ENCODE measurements at regions not wholly inside any gene's neighbourhood (a gene's known extent, or its start where the extent isn't known, plus 50 kb on each side); places are given as distances from the start of the nearest gene placed in this dataset.

DNA sequence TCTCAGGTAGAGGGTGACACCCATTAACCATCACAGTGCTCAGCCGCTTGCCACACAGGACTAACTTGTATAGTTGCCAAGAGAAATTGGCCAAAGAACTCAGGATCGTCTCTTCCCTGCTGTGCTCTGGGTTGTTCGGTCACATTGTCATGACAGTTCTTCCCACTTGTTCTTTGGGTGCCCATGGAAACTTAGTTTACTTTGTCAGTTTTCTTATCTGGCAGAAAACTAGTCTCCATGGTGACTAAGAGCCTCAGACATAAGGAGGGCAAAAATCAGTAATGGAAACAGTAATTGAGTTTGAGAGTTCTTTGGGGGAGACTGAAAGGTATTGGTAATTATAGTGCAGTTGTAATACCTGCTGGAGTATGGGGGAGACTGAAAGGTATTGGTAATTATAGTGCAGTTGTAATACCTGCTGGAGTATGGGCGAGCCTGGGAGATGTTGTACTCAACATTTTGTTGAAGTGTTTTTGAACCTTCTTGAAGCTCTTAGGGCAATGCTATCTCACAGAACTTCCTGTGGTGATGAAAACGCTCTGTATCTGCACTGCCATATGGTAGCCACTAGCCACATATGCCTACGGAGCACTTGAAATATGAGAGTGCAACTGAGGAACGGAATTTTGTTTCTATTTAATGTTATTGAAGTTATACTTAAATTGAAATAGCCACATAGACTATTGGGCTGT is 95.2 kb upstream of the HDGFL1 start:
- no peak overlapping the region for H2AFZ ChIP-seq (ENCODE audit: low read depth, low read length, poor library complexity, severe bottlenecking)
- H3K4me3 ChIP-seq (replicated peaks in 1 of 2; ENCODE audit: low read depth in 1 of 2, low read length in 2 of 2): no peak overlapping the region
- H3K9me3 ChIP-seq (ENCODE audit: control insufficient read depth in 1 of 2, insufficient read depth in 1 of 2, low read depth in 1 of 2, low read length in 2 of 2): no peaks in the 10 kb centered on the region
- ChIA-PET POLR2A (no interaction called here), RAD21 (ENCODE audit: low non-redundant PET in 1 of 2, low total read pairs in 2 of 2, uncharacterized antibody in 2 of 2, unreplicated experiment in 2 of 2) (no interaction called here), CTCF (no interaction called here)
- no peaks in the 10 kb centered on the region for H4K20me1 ChIP-seq (ENCODE audit: insufficient read depth)
- ATAC-seq: no peak
- H3K79me2 ChIP-seq (ENCODE audit: insufficient read depth, low read length): no peaks in the 10 kb centered on the region
- no peak overlapping the region for H3K27ac ChIP-seq (ENCODE audit: low read depth, low read length)
- intact Hi-C loops (cut with micrococcal nuclease): no loop called here
- DNase-seq (ENCODE audit: low read depth, low spot score): no peak
- H3K9me2 ChIP-seq (ENCODE audit: insufficient read depth): no peaks in the 10 kb centered on the region
- no peaks in the 10 kb centered on the region for H3K36me3 ChIP-seq (ENCODE audit: control insufficient read depth in 1 of 2, insufficient read depth in 2 of 2, low read length in 2 of 2)
- no peak overlapping the region for H3K9ac ChIP-seq (ENCODE audit: low read length)
- H3K4me1 ChIP-seq (ENCODE audit: control insufficient read depth in 1 of 2, insufficient read depth in 2 of 2, low read length in 2 of 2): peaks cover 0 to 4% of the 10 kb centered on the region in 2 experiments; a peak in 1 of 4 replicates
- H3K27me3 ChIP-seq (ENCODE audit: insufficient read depth, low read length): no peaks in the 10 kb centered on the region
- no peak for TF ChIP-seq CEBPB (IDR thresholded peaks at IDR 0.05; ENCODE audit: low read depth)
- TF ChIP-seq, protein P1, sequence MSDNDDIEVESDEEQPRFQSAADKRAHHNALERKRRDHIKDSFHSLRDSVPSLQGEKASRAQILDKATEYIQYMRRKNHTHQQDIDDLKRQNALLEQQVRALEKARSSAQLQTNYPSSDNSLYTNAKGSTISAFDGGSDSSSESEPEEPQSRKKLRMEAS (IDR thresholded peaks at IDR 0.05): no peak
- no peak for TF ChIP-seq SRF (IDR thresholded peaks at IDR 0.05; ENCODE audit: low read depth)
- TF ChIP-seq, protein P2, sequence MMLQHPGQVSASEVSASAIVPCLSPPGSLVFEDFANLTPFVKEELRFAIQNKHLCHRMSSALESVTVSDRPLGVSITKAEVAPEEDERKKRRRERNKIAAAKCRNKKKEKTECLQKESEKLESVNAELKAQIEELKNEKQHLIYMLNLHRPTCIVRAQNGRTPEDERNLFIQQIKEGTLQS (IDR thresholded peaks at IDR 0.05): no peak
- TF ChIP-seq, protein P3, sequence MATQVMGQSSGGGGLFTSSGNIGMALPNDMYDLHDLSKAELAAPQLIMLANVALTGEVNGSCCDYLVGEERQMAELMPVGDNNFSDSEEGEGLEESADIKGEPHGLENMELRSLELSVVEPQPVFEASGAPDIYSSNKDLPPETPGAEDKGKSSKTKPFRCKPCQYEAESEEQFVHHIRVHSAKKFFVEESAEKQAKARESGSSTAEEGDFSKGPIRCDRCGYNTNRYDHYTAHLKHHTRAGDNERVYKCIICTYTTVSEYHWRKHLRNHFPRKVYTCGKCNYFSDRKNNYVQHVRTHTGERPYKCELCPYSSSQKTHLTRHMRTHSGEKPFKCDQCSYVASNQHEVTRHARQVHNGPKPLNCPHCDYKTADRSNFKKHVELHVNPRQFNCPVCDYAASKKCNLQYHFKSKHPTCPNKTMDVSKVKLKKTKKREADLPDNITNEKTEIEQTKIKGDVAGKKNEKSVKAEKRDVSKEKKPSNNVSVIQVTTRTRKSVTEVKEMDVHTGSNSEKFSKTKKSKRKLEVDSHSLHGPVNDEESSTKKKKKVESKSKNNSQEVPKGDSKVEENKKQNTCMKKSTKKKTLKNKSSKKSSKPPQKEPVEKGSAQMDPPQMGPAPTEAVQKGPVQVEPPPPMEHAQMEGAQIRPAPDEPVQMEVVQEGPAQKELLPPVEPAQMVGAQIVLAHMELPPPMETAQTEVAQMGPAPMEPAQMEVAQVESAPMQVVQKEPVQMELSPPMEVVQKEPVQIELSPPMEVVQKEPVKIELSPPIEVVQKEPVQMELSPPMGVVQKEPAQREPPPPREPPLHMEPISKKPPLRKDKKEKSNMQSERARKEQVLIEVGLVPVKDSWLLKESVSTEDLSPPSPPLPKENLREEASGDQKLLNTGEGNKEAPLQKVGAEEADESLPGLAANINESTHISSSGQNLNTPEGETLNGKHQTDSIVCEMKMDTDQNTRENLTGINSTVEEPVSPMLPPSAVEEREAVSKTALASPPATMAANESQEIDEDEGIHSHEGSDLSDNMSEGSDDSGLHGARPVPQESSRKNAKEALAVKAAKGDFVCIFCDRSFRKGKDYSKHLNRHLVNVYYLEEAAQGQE (IDR thresholded peaks at IDR 0.05; ENCODE audit: low read depth): no peak
- no peak for TF ChIP-seq EGR1 (IDR thresholded peaks at IDR 0.05; ENCODE audit: low read depth)
- TF ChIP-seq POLR2AphosphoS5 (IDR thresholded peaks at IDR 0.05; ENCODE audit: low read depth, low read length): no peak
- TF ChIP-seq JUND (IDR thresholded peaks at IDR 0.05): no peak
- no peak for TF ChIP-seq CBX3 (IDR thresholded peaks at IDR 0.05; ENCODE audit: low read depth)
- TF ChIP-seq EZH2 (IDR thresholded peaks at IDR 0.05): no peak
- TF ChIP-seq EZH2phosphoT487 (IDR thresholded peaks at IDR 0.05; ENCODE audit: borderline replicate concordance): no peak
- TF ChIP-seq ZFX (IDR thresholded peaks at IDR 0.05): no peak
- TF ChIP-seq, protein P4, sequence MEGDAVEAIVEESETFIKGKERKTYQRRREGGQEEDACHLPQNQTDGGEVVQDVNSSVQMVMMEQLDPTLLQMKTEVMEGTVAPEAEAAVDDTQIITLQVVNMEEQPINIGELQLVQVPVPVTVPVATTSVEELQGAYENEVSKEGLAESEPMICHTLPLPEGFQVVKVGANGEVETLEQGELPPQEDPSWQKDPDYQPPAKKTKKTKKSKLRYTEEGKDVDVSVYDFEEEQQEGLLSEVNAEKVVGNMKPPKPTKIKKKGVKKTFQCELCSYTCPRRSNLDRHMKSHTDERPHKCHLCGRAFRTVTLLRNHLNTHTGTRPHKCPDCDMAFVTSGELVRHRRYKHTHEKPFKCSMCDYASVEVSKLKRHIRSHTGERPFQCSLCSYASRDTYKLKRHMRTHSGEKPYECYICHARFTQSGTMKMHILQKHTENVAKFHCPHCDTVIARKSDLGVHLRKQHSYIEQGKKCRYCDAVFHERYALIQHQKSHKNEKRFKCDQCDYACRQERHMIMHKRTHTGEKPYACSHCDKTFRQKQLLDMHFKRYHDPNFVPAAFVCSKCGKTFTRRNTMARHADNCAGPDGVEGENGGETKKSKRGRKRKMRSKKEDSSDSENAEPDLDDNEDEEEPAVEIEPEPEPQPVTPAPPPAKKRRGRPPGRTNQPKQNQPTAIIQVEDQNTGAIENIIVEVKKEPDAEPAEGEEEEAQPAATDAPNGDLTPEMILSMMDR (IDR thresholded peaks at IDR 0.05 in 2 of 3, conservative IDR thresholded peaks at IDR 0.05 in 1 of 3; ENCODE audit: borderline replicate concordance in 1 of 3, insufficient read depth in 1 of 3, low read depth in 2 of 3, low read length in 2 of 3): no peak
- TF ChIP-seq SIN3A (IDR thresholded peaks at IDR 0.05; ENCODE audit: low read depth): no peak
- TF ChIP-seq SP1 (IDR thresholded peaks at IDR 0.05; ENCODE audit: low read depth): no peak
- no peak for TF ChIP-seq POLR2A (IDR thresholded peaks at IDR 0.05; ENCODE audit: borderline replicate concordance, extremely low read depth, insufficient read depth, insufficient read length)
- TF ChIP-seq ZNF274 (IDR thresholded peaks at IDR 0.05; ENCODE audit: low read depth, low read length): no peak
- H3K4me2 ChIP-seq (ENCODE audit: low read length): no peak overlapping the region
- no TSS peak for BruUV-seq (replicated peaks)

Measured in HCT116 (cell line).